ENCODE measurements at regions not wholly inside any gene's neighbourhood (a gene's known extent, or its start where the extent isn't known, plus 50 kb on each side); places are given as distances from the start of the nearest gene placed in this dataset.

DNA sequence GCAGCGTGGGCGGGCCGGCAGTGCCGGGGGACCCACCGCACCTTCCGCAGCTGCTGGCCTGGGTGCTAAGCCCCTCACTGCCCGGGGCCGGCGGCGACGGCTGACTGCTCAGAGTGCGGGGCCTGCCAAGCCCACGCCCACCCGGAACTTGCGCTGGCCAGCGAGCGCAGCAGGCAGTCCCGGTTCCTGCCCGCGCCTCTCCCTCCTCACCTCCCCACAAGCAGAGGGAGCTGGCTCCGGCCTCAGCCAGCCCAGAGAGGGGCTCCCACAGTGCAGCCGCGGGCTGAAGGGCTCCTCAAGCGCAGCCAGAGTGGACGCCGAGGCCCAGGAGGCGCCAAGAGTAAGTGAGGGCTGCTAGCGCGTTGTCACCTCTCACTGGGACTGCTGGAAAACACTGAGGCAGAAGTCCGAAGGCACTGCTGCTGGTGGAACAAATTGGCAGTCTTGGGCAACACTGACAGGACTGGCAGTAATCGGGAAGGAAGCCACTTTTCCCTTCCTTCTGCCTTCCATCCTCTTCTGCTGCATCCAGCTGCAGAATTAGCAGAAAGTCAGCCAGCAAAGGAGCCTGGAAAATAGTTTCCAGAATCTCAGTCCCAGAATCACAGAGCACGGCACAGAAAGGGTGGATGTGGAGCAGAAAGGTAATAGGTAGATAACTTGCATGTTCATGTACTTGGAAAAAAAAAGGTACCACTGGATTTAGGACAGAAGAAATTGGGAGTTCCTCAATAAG, 179.4 kb upstream of the FN1 start:
- no peak for DNase-seq

DNA sequence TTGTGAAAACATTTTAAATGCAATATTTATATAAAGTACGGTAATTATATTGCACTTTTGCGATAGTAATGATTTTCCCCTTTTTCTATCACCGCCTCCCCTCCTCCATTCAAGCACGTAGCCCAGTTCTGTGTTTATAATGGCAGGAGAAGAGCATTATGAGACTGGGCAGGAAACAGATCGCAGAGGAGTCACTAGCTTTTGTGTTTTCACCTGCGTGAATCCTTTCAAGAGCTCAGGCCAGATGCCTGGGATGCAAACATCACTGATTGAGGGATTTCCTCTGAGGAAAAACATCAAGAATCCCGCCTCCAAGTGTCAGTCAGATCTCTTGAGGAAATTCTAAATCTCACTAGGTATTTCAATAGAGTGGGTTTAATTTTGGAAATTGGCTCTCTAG, 178.4 kb upstream of the FN1 start:
- no peak for DNase-seq

DNA sequence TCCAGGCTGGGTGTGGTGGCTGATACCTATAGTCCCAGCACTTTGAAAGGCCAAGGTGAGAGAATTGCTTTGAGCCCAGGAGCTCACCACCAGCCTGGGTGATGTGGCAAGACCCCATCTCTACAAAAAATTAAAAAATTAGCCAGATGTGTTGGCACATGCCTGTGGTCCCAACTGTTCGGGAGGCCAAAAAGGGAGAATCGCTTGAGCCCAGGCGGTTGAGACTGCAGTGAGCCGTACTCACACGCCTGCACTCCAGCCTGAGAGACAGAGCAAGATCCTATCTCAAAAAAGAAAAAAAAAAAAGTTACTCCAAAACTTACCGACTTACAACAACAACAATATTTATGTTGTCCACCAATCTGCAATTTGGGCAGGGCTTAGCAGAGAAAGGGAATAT, 178.0 kb upstream of the FN1 start:
- DNase-seq: no peak

DNA sequence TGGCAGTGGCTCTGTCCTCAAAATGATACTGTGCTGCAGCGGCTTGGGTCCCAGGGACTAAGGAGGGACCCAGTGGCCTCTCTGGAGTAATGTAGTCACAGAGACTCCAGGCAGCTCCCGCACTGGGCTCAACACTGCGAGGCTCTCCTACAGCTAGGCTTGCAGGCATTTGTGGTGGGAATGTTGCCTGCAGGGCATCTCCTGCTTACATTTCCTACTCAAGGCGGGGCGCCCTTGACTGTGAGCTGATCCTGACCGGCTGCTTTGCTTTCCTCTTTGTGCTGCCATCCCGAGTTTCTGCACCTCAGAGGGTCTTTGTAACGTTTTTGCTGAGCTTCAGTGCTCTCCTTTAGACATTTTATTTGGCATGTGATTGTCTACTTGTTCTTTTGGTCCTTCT, 177.4 kb upstream of the FN1 start:
- DNase-seq: no peak

DNA sequence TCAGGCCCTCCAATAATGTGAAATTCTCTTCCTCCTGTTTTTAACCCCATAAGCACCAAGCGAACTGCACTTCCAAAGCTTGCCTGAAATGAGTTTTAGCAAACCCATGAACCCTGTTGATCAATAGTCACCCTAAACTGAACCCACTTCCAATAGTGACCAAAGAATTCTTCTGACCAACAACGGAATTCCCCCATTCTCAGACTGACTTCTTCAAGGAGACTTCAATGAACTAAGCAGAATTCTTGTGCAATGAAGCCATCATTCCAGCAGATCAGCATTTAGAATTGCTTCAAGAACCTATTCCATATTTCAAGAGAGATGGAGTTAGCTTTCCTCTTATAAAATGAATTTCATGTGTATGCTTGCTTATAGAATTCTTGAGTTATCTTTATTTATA, 176.9 kb upstream of the FN1 start:
- DNase-seq: no peak

DNA sequence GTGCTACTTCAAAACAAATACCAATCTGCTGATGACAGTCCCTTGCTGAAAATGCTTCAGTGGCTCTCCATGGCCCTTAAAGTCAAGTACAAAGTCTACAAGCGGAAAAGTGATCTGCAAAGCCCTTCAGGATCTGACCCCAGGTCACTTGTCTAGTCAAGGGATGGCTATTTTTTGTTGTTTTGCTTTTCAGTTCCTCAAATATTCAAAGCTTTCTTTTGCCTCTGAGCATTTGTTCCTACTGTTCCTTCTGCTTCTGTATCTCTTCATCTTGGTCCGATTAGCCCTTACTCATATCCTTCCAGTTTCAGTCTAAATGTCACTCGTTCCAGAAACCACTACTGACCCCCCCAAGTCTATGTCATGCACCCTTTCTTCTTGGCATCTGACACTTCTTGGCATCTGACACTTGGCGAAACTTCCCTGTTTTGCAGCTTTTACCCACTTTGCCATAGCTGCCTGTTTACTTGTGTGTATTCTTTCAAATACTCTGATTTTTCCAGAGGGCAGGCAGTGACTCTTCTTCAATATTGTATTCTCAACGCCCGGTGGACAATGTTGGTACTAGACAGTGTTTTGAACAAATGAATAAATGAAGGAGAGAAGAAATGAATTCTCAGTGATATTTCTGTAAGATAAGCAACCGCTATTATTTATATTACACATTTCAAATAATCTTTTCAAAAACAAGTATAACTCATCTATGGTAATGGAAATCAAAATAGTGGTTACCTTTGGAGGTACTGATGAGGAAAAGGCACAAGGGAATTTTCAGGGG, 175.9 kb upstream of the FN1 start:
- DNase-seq: no peak

DNA sequence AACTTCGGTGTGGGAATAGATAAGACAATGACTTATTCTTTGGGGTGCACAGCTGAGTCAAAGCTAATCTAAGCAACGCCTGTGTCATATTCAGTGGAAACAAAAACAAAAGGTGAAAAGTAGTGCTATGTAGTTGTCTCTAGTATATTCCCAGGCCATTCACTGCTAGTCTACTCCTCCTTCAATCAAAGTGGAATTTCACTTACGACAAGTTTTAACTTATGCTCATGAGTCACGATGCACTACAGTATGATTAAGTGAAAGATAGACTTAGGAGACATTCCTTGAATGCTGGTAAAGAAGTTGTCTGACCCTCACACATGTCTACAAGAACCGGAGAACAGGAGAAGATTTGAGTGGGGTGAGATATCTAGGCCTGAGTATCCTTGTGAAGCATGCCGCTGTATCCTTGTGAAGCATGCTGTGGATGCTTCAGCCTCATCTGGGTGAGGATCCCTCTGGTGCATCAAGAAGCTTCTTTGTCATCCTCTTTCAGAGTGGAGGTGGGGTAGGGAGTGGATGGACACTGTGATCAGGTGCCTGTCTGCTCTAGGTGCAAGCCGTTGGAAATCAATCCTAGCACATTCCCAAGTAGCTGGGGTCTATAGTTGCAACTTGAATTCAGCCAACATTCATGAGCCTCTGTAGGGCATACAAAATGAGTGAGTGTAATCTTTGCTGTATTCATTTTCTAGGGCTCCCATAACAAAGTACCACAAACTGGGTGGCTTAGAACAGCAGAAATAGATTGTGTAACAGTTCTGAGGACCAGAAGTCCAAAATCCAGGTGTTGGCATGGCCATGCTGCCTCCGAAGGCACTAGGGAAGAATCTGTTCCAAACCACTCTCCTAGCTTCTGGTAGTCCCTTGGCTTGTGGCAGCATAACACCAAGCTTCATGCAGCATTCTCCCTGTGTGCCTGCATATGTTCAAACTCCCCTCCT, 173.5 kb upstream of the FN1 start:
- no peak for DNase-seq

DNA sequence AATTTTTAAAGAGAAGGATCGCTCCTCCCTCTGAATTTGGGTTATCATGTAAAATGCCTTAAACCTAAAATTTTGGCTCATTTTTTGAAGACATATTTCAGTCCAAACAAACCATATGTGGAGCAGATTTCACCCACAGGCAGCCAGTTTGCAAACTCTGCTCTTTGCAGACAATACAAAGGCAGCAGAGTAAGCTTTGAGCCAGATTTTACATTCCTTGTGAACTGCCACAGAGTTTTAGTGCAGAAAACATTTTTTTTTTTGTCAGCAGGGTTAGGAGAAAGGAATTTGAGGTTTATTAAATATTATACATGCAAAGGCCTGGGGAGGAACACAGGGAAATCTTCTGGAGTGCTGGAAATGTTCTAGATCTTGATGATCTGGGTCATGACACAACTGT, 171.9 kb upstream of the FN1 start:
- DNase-seq: no peak

DNA sequence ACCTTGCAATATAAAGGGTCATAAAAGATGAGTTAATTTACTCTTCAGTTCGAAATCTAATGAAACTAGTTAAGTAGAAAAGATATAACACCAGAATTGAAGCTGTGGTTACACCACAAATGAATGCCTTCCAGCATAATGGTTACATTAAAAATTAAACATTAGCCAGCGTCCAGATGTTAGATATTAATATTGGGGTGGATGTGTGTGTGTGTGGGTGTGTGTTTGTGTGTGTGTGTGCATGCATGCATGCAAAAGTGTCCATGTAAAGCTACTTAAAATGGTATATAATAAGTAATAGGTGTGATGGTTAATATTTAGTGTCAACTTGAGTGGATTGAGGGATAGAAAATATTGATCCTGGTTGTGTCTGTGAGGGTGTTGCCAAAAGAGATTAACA, 170.4 kb upstream of the FN1 start:
- DNase-seq: no peak

DNA sequence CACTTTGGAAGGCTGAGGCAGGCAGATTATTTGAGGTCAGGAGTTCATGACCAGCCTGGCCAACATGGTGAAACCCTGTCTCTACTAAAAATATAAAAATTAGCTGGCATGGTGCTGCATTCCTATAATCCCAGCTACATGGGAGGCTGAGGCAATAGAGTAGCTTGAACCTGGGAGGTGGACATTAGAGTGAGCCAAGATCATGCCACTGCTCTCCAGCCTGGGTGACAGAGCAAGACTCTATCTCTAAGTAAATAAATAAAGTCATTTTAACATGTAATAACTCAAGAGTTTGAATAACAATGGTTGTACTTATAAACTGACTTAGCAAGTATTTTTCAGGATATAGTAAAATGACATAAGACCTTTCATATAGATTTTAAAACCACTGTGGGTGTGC, 169.3 kb upstream of the FN1 start:
- no peak for DNase-seq

- no peak for DNase-seq
Observed at GRCh38 chr2:215604606-215605005, 168.7 kb upstream of the FN1 start.

DNA sequence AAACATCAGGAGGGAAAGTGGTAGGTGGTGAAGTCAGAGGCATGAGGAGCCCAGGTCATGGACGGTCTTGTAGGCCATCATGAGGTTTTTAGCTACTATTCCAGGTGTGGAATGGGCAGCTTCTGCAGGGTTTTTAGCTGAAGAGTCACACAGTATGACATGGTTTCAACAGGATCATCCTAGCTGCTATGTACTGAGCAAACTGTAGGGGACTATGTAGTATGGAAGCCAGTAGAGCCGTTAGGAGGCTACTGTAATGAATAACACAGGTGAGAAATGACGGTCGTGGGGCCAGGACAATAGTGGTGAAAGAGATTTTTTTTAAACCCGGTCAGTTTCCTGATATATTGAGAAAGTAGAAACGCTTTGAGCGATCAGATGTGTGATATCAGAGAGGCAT, 167.6 kb upstream of the FN1 start:
- no peak for DNase-seq

- no peak for DNase-seq
Observed at GRCh38 chr2:215602997-215603396, 167.1 kb upstream of the FN1 start.

DNA sequence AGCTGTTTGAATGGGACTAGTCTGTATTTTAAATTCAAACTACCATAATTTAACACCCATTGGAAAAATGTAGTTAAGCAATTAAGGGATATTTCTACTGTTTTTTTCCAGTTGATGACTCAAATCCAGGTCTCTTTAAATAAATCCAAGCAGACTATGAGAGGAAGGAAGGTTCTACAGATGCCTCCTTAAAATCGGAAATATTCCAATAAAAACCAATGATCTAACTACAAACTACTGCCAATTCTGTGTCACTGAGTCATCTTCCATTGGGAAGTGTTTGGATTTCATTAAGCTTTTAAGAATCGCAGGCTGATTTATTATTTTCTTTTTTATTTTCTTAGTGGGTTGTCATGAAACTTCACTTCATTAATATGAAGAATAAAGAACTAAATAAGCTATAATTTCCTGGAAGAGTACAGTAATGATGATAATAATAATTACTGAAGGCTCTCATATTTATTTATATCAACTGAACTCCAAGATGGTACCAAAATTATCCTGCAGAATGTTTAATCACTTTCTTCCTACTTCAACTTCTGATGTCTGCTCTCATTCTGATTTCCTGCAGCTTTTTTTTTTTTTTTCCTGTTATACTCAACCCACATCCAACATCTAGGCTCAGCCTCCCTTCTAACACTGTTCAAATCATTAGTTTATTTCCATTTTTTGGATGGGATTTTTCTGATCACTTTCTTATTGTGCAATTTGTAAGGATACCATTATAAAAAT, 166.3 kb upstream of the FN1 start:
- DNase-seq: no peak

DNA sequence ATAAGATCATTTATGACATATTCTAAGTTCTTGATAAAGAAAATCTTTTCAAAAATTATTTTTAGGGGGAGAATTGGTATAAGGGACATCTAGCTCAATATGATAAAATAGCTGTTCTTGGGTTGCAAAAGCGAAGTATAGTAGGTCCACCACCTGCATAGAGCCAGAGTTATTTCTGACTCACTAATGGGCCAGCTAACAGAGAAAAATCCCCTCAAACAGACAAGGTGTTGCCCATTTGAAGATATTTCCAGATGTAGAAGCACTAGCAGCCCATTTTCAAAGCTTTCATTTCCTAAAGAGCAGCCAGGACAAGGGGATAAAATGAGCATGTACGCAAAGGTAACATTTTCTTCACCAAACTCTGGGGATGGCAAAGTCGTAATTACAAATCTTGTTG, 165.7 kb upstream of the FN1 start:
- DNase-seq: no peak

DNA sequence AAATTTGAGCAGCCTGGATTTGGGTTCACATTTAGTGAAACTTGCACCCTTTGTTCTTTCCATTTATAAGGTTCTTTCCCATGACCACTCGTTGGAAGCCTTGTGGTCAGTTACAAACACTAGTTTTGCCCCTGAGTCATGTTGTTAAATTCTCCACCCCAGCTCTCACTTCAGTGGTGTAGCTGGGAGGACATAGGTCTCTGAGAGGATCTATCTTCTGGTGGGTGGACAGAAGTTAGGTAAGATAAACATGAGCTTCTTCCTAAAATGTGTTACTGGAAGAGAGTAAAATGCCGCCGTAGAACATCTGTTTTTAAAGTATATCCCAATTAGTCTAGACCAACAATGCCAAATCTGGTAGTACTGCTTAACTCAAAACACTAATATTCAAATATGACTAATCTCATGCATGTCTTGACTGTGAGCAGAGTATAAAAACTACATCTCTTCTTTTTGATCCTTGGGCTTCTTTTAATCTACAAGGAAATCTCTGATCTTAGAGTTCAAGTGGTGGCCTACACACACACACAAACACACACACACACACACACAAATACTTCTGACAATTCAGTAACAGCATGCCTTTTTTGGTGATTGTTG, 162.6 kb upstream of the FN1 start:
- no peak for DNase-seq

- no peak for DNase-seq
Observed at GRCh38 chr2:215597577-215597976, 161.7 kb upstream of the FN1 start.

- DNase-seq: no peak
Observed at GRCh38 chr2:215594766-215595165, 158.9 kb upstream of the FN1 start.

DNA sequence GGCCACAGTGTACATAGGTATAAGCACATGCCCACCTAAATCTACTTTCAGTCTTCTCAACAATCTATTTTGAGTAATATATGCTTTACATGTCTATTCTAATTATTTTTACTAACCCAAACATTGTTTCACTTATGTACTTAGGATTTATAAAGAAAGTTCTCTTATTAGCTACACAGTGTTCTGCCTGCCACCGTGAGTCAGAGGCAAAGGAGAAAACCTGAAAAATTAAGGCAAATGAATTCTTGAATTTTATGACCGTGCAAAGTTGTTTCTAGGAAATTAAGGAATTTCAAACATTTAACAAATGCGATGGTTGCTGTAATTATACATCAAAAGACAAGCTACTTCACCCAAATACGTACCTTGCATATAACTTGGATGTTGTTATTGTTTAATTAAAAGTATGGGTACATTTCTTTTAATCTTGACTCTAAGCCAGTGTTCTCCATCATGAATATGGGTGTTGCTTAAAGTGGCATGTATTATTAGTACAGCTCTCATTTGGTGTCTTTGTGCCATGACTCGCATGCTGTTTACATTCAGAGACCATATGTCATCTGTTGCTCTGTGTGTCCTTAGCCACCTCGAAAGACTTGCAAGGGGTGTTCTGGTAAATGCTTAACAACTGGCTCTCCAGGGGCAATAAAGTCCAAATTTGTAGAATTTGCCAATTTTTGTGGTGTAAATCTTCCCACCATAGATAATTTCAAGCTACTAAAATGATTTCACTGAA, 154.3 kb upstream of the FN1 start:
- DNase-seq: no peak

DNA sequence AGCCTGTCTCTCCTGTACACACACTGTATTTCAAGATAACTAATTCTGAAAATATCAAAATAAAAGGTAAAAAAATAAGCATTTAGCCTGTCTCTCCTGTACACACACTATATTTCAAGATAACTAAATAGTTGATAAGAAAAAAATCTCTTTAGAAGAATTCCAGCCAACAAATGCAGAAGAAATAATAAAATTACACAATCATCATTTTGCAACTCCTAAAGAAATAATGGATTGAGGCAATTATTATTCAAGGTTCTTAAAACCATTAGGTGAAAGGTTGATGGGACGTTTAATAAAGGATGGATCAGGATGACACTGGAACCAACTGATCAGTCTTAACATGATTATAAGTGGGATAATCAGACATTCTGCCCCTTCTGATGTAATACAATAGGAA, 148.0 kb upstream of the FN1 start:
- no peak for DNase-seq

GRCh38 chr2:215579809-215580208, 143.9 kb upstream of the FN1 start:
- DNase-seq: no peak

DNA sequence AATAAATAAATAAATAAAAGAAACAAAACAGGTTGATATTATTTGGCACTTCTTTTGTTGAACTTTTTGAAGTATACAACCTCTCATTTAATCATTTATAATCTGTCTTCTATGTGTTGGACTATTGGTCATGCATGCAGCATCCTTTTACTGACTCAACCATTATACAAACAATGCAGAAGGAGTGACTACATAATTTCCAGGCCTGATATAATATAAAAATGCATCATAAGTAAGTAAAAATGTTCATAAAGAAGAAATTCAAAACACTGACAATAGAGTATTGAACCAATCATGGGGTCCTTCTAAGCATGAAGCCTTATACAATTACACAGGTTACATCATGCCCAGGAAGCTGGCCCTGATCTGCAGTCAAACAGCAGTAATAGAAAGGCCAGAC, 141.5 kb upstream of the FN1 start:
- no peak for DNase-seq

Data from 8988T (cell line).